ENCODE measurements at regions not wholly inside any gene's neighbourhood (a gene's known extent, or its start where the extent isn't known, plus 50 kb on each side); places are given as distances from the start of the nearest gene placed in this dataset.

GRCh38 chr7:106196460-106197021 is 84.4 kb upstream of the SYPL1 start:
- no peak for DNase-seq (ENCODE audit: low spot score)

DNA sequence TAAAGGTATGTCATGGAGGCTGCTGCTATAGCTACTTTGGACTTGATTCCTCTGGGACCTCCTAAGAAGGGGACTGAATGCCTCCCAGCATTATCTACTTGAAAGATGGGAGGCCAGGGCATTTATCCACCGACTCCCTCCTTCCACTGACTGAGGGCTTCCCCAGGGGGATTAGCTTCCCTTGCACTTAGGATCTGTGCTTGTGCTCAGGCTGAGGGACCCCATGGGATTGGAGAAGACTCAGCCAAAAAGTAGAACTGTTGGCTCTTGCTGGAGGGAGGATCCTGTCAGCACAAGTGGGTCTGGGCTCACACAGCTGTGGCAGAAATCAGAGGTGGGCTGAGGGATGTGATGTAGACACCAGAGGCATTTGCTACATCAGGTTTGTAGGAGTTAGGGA is 81.5 kb upstream of the SYPL1 start:
- no peak for DNase-seq (ENCODE audit: low spot score)

DNA sequence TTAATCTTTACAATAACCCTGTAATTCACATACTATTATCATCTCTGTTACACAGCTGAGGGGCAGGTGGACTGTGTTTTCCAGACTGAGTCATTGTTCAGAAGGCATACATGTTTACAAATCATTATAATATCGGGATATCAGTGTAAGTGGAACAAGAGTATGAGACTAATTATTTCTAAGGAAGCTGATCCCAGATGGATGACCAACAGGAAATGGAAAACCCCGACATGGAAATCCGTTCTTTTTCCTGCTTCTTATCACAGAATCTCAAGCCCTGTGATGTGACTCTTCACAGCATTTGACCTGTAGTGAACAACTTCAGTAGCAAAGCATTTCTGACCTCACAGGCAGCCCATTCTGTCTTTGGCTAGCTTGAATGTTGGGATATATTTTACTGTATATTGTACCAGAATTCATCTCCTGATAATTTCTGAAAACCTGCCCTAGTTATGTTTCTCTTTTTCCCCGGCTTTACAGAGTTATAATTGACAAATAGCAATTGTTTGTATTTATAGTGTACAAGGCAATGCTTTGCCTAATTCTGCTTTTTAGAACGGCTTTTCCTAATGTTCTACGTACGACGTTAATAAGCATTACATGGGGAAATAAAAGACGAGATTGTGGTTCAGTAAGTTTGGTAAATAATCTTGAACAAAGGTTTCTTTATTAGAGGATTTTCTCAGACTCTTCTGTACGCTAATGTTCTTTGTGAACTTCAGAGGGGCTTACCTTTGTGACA is 78.6 kb upstream of the SYPL1 start:
- DNase-seq (ENCODE audit: low spot score): no peak

- DNase-seq (ENCODE audit: low spot score): no peak
These were observed 75.7 kb upstream of the SYPL1 start for GRCh38 chr7:106187613-106188350.

GRCh38 chr7:106185719-106186118 is 73.6 kb upstream of the SYPL1 start:
- no peak for DNase-seq (ENCODE audit: low spot score)

GRCh38 chr7:106183952-106184351 is 71.8 kb upstream of the SYPL1 start:
- no peak for DNase-seq (ENCODE audit: low spot score)

GRCh38 chr7:106182904-106183303 is 70.8 kb upstream of the SYPL1 start:
- DNase-seq (ENCODE audit: low spot score): no peak

- DNase-seq (ENCODE audit: low spot score): no peak
These were observed 69.7 kb upstream of the SYPL1 start for GRCh38 chr7:106181658-106182265.

DNA sequence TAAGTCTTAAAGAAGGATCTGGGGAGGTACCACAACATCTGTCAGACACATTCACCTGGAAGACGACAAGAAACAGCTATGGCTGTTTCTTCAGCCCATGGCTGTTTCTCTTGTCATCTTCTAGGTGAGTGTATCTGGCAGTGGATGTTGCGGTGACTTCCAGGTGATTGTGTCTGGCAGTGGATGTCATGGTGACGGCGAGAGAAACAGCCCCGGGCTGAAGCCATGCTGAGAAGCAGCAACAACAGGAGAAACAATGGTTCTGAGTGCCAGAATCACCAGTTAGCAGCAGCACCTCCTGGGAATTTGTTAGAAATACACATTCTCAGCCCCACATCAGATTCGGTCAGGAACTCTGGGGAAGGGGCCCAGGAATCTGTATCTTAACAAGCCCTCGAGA is 68.6 kb upstream of the SYPL1 start:
- DNase-seq (ENCODE audit: low spot score): no peak

GRCh38 chr7:106179256-106179655 is 67.1 kb upstream of the SYPL1 start:
- DNase-seq (ENCODE audit: low spot score): no peak

- DNase-seq (ENCODE audit: low spot score): no peak
These were observed 66.6 kb upstream of the SYPL1 start for GRCh38 chr7:106178593-106179134.

- no peak for DNase-seq (ENCODE audit: low spot score)
These were observed 65.9 kb upstream of the SYPL1 start for GRCh38 chr7:106177738-106178592.

DNA sequence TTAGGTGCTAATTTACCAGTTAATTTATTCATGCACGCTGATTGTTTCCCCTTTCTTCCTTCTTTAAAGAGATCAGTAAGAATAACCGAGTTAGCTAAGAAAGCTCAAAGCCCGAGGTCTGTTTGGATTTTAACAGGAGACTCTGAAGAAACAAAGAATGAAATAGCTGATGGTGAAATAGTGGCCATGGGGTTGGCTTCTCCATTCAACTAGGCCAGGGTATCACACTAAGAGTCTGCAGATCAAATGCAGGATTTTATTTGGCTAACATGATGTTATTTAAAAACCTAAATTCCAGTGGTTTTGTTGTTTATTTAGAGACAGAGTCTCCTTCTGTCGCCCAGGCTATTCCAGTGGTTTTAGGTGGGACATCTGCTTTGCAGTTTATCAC is 65.2 kb upstream of the SYPL1 start:
- DNase-seq (ENCODE audit: low spot score): no peak

DNA sequence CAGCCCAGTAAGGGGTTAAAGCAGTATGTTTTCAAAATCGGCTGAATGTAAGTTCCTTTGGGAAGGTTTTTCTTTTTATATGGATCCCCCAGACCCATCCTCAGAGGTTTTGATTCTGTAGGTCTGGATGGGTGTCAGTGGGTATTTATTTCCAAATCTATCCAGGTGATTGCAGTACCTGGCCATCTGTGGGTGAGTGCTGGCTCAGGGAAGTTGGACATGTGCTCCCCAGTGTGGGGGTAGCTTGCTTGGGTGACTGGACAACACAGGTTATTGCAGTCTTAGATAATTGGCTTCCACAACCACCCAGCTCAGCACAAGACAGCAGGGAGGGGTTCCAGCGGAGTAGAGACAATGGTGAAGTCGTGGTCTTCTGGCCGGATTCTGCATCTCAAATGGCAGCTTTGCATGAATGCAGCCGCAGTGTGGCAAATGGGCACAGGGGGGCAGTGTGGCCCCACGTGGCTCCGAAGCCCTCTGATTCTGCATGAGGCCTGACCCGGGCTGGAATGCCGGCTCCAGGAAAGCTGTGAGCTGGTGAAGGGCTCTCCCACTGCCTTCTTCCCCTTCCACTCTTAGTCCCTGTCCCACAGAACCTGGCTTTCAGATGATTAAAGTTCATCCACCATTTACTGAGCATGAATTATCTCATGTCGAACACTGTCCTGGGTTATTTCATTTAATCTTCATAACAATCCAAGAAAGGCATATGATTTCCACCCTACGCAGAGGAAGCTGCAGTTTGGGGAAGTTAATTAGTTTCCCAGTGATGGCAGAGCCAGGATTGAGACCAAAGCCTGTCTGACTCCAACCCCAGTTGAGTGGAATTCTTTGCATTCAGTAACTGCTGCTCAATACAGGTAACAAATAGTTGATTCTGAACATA is 64.5 kb upstream of the SYPL1 start:
- DNase-seq (ENCODE audit: low spot score): peak; percentile 64

DNA sequence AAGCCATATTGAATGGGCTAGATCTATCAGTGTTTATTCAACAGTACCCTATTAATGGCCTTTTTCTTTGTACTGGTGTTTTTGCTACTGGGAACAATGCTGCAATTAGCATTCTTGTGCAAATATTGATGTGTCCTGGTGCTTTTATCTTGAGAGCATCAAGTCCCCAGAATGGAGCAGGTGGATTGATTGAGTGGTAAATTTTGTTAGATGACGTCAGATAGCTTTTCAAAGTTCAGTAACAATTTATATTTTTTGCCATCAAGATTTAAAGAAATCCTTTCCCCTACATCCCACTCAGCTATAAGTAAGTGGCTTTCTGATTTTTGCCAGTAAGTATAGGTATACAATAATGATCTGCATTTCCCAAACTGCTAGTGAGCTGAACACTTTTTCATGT is 63.4 kb upstream of the SYPL1 start:
- DNase-seq (ENCODE audit: low spot score): no peak

- no peak for DNase-seq (ENCODE audit: low spot score)
These were observed 58.5 kb upstream of the SYPL1 start for GRCh38 chr7:106170651-106171050.

- no peak for DNase-seq (ENCODE audit: low spot score)
These were observed 57.9 kb upstream of the SYPL1 start for GRCh38 chr7:106169821-106170610.

DNA sequence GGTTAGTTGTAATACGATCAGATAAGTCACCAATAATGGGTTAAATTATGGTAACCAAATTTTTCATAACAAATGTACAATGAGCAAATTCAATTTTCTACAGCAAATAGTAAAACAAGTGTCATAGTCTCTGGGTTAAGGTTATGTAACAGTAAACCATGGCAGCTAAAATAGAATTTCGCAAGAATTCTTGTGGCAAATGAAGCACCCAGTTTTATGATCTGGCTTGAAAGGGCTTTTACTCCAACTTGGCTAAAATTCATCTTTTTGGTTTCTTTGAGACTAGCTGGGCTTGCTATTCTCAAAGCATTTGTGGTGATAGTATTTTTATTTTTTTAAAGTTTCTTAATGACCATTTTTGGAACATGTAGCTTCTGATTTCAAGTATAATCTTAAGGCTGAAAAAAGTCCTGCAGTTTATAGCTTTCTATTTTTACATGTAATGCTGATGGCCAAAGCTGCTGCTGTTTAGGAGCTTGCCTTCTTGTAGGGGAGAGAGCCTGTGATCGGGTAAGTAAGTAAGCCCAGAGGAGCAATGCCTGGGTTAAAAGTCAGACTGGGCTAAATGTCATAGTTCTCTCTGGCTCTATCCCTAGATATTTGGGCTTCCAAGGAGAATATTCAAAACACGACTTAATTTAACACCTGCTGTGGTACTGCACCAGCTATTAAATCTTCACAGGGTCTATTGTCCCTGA is 55.5 kb upstream of the SYPL1 start:
- DNase-seq (ENCODE audit: low spot score): no peak

GRCh38 chr7:106166651-106167342 is 54.7 kb upstream of the SYPL1 start:
- DNase-seq (ENCODE audit: low spot score): no peak

Data from putamen (tissue), 1 donor.